Lower leg skin (tissue), 4 donors: ENCODE measurements at regions not wholly inside any gene's neighbourhood (a gene's known extent, or its start where the extent isn't known, plus 50 kb on each side); places are given as distances from the start of the nearest gene placed in this dataset.

Experiments used
- DNase-seq, 2 donors: peaks; one replicate each; pipeline ENCODE4 v3.0.0-alpha.2; 2019; ENCODE audit warnings: low spot score in 2 of 2
- H3K4me3 ChIP-seq: fragments of 200-600 bp; sonication (generic); 2 replicates; pipeline ENCODE4 v1.5.1; 2017; ENCODE audit warnings: mild to moderate bottlenecking, low read depth; ENCODE audit not compliant: poor library complexity, severe bottlenecking
- CTCF ChIP-seq, 3 donors: fragments of 450-650 bp; IDR thresholded peaks; one replicate each; pipeline ENCODE4 v1.5.1; 2016; ENCODE audit warnings: antibody characterized with exemption in 3 of 3, mild to moderate bottlenecking in 3 of 3, moderate library complexity in 2 of 3
- POLR2A ChIP-seq, 2 donors: fragments of 450-650 bp; IDR thresholded peaks; one replicate each; pipeline ENCODE4 v1.6.1; 2016 to 2017; ENCODE audit warnings: antibody characterized with exemption in 2 of 2, mild to moderate bottlenecking in 1 of 2, moderate library complexity in 1 of 2
- WGBS, 2 donors: methylation state at CpG; one replicate each; pipeline ENCODE4 v1.1.5; 2018; 5-methylcytosine and 5-hydroxymethylcytosine counted together
- intact Hi-C: fragments of 100-400 bp; cut with DNase I; formaldehyde crosslinking; loops from one replicate; pipeline ENCODE4 v1.15.0; 2023; ENCODE audit warnings: low total_unique reads

- WGBS, 2 donors: 95 to 96% methylated on average over 6 of the region's 6 CpGs
- intact Hi-C loops: no loop called here
- DNase-seq: no peak
- H3K4me3 ChIP-seq: no peak overlapping the region
- TF ChIP-seq POLR2A (IDR thresholded peaks at IDR 0.05) (no peak), CTCF (IDR thresholded peaks at IDR 0.05) (no peak)
Measured at GRCh38 chr15:62568702-62569101, 403.6 kb upstream of the C2CD4B start.

- intact Hi-C loops: no loop called here
- peak; percentile 64 to 93 for DNase-seq
- no peak for TF ChIP-seq POLR2A (IDR thresholded peaks at IDR 0.05)
- TF ChIP-seq CTCF (IDR thresholded peaks at IDR 0.05): no peak
- H3K4me3 ChIP-seq: no peak overlapping the region
- 61 to 63% methylated on average over 14 of the region's 14 CpGs for WGBS, 2 donors
Measured at GRCh38 chr15:62569460-62570404, 404.6 kb upstream of the C2CD4B start.

- no peak for DNase-seq
- TF ChIP-seq CTCF (IDR thresholded peaks at IDR 0.05) (no peak), POLR2A (IDR thresholded peaks at IDR 0.05) (no peak)
- 72 to 85% methylated on average over 4 of the region's 4 CpGs for WGBS, 2 donors
- intact Hi-C loops: no loop called here
- no peak overlapping the region for H3K4me3 ChIP-seq
Measured at GRCh38 chr15:62570405-62570783, 405.3 kb upstream of the C2CD4B start.

GRCh38 chr15:62571072-62571471, 406.0 kb upstream of the C2CD4B start:
- 90 to 93% methylated on average over 7 of the region's 7 CpGs for WGBS, 2 donors
- TF ChIP-seq POLR2A (IDR thresholded peaks at IDR 0.05): no peak
- TF ChIP-seq CTCF (IDR thresholded peaks at IDR 0.05): no peak
- H3K4me3 ChIP-seq: no peak overlapping the region
- intact Hi-C loops: no loop called here
- DNase-seq: no peak

- no peak for DNase-seq
- no peak overlapping the region for H3K4me3 ChIP-seq
- intact Hi-C loops: no loop called here
- TF ChIP-seq POLR2A (IDR thresholded peaks at IDR 0.05): no peak
- TF ChIP-seq CTCF (IDR thresholded peaks at IDR 0.05): no peak
- WGBS, 2 donors: 93 to 97% methylated on average over 7 of the region's 7 CpGs
Measured at GRCh38 chr15:62572797-62573196, 407.7 kb upstream of the C2CD4B start.
